Stomach (tissue), 8 donors: ENCODE measurements at regions not wholly inside any gene's neighbourhood (a gene's known extent, or its start where the extent isn't known, plus 50 kb on each side); places are given as distances from the start of the nearest gene placed in this dataset.
"Not testable (repeated sequence)": the region's sequence is repeated elsewhere in the genome, so short reads cannot be mapped to it uniquely, and the experiment has no call there.

Source experiments
- DNase-seq, 2 donors: peaks; one replicate each; pipeline versions ENCODE4 v3.0.0 to v3.0.0-alpha.2; 2013 to 2019
- H3K27ac ChIP-seq, 5 donors: fragments of 200-600 bp in 4 of 5; sonication (generic) in 4 of 5; one replicate each; pipeline ENCODE4 v1.5.1; 2013 to 2019; ENCODE audit warnings: mild to moderate bottlenecking in 1 of 5, moderate library complexity in 1 of 5
- H3K27me3 ChIP-seq, 3 donors: fragments of 200-600 bp; sonication (generic); one replicate each; pipeline ENCODE4 v1.5.1; 2017 to 2019; ENCODE audit warnings: mixed run types in 1 of 3
- H3K36me3 ChIP-seq, 4 donors: fragments of 200-600 bp; sonication (generic); 1 replicate in 3 of 4; 2 replicates in 1 of 4; pipeline ENCODE4 v1.5.1; 2016 to 2019
- H3K4me1 ChIP-seq, 4 donors: fragments of 200-600 bp; sonication (generic); one replicate each; pipeline ENCODE4 v1.5.1; 2016 to 2019
- H3K4me3 ChIP-seq, 4 donors: fragments of 200-600 bp; sonication (generic) in 3 of 4; one replicate each; pipeline ENCODE4 v1.5.1; 2016 to 2019; ENCODE audit warnings: mild to moderate bottlenecking in 1 of 4
- H3K9me3 ChIP-seq, 4 donors: fragments of 200-600 bp; sonication (generic); one replicate each; pipeline ENCODE4 v1.5.1; 2016 to 2019
- CTCF ChIP-seq, 7 experiments: fragments of 450-650 bp in 4 of 7; fragments of 200-600 bp in 3 of 7; sonication (generic) in 3 of 7; IDR thresholded peaks; one replicate each; pipeline ENCODE4 v1.5.1; 2016 to 2019; ENCODE audit warnings: antibody characterized with exemption in 7 of 7, control low read depth in 2 of 7, mild to moderate bottlenecking in 1 of 7
- EP300 ChIP-seq: sonication (generic); formaldehyde crosslinking; IDR thresholded peaks from one replicate; pipeline ENCODE4 v1.6.1; 2017; ENCODE audit warnings: antibody characterized with exemption
- POLR2A ChIP-seq, 4 donors: fragments of 450-650 bp; IDR thresholded peaks; one replicate each; pipeline ENCODE4 v1.6.1; 2016; ENCODE audit warnings: antibody characterized with exemption in 4 of 4, control low read depth in 2 of 4, mild to moderate bottlenecking in 1 of 4, moderate library complexity in 1 of 4
- POLR2AphosphoS5 ChIP-seq, 3 donors: sonication (generic); formaldehyde crosslinking; IDR thresholded peaks; one replicate each; pipeline ENCODE4 v1.6.1; 2016; ENCODE audit warnings: antibody characterized with exemption in 3 of 3
- WGBS, 5 donors: extraction: QIAGEN DNeasy Blood & Tissue Kit in 3 of 5; methylation state at CpG; one replicate each; pipeline versions ENCODE4 v1.1.5 to v1.1.7; 2013 to 2018; 5-methylcytosine and 5-hydroxymethylcytosine counted together
- intact Hi-C: fragments of 100-400 bp; cut with DNase I; formaldehyde crosslinking; loops from one replicate; pipeline ENCODE4 v1.15.1; 2023; ENCODE audit warnings: low total_unique reads
- donor health status: healthy with polysubstance abuse.
- donor health status: Bipolar disorder and iron deficiency.
- donor health status: healthy.

- H3K4me3 ChIP-seq, H3K36me3 ChIP-seq, H3K4me1 ChIP-seq, H3K27me3 ChIP-seq, H3K27ac ChIP-seq, intact Hi-C loops, H3K9me3 ChIP-seq: not testable (repeated sequence)
- 44 to 49% (median 47%) methylated on average over 12 of the region's 12 CpGs for WGBS, 5 donors
- peak in 4 of 7 experiments; percentile 26 to 53 (median 39) for TF ChIP-seq CTCF (IDR thresholded peaks at IDR 0.05)
- DNase-seq: peak; percentile 66 to 88
These were observed 214.8 kb downstream of the UNC5CL start for GRCh38 chr6:40823917-40824891.

- TF ChIP-seq CTCF (IDR thresholded peaks at IDR 0.05): no peak
- TF ChIP-seq POLR2A (IDR thresholded peaks at IDR 0.05): no peak
- TF ChIP-seq EP300: no peak
- no peak for TF ChIP-seq POLR2AphosphoS5 (IDR thresholded peaks at IDR 0.05)
These were observed 216.4 kb downstream of the UNC5CL start for GRCh38 chr6:40822619-40823018.

GRCh38 chr6:40819182-40819834 lies 219.7 kb downstream of the UNC5CL start:
- no peak for DNase-seq
- Histone ChIP-seq H3K27ac (no peak overlapping the region), H3K36me3 (no peaks in the 10 kb centered on the region), H3K9me3 (no peaks in the 10 kb centered on the region), H3K27me3 (no peaks in the 10 kb centered on the region), H3K4me1 (no peaks in the 10 kb centered on the region), H3K4me3 (no peak overlapping the region)
- 67 to 81% (median 74%) methylated on average over 8 to 9 of the region's 9 CpGs for WGBS, 5 donors
- intact Hi-C loops: no loop called here
- TF ChIP-seq POLR2AphosphoS5 (IDR thresholded peaks at IDR 0.05): no peak
- TF ChIP-seq POLR2A (IDR thresholded peaks at IDR 0.05): no peak
- TF ChIP-seq EP300: no peak
- no peak for TF ChIP-seq CTCF (IDR thresholded peaks at IDR 0.05)

More at GRCh38 chr6:40822619-40823018, 216.4 kb downstream of the UNC5CL start:
- WGBS, 5 donors: 54 to 67% (median 64%) methylated on average over 4 of the region's 4 CpGs
- DNase-seq: no peak
- no peaks in the 10 kb centered on the region for H3K36me3 ChIP-seq
- no peaks in the 10 kb centered on the region for H3K9me3 ChIP-seq
- intact Hi-C loops: no loop called here
- no peaks in the 10 kb centered on the region for H3K4me1 ChIP-seq
- H3K27me3 ChIP-seq: no peaks in the 10 kb centered on the region
- no peak overlapping the region for H3K27ac ChIP-seq
- no peak overlapping the region for H3K4me3 ChIP-seq

GRCh38 chr6:40817369-40817768 lies 221.7 kb downstream of the UNC5CL start:
- TF ChIP-seq POLR2A (IDR thresholded peaks at IDR 0.05) (no peak), POLR2AphosphoS5 (IDR thresholded peaks at IDR 0.05) (no peak)
- WGBS, 5 donors: 76 to 84% (median 82%) methylated on average over 6 of the region's 6 CpGs
- DNase-seq: no peak
- H3K27me3 ChIP-seq: no peaks in the 10 kb centered on the region
- H3K4me1 ChIP-seq: no peaks in the 10 kb centered on the region
- H3K27ac ChIP-seq: no peak overlapping the region
- H3K36me3 ChIP-seq: no peaks in the 10 kb centered on the region
- H3K9me3 ChIP-seq: no peaks in the 10 kb centered on the region
- H3K4me3 ChIP-seq: no peak overlapping the region
- intact Hi-C loops: no loop called here
